ENCODE measurements at regions not wholly inside any gene's neighbourhood (a gene's known extent, or its start where the extent isn't known, plus 50 kb on each side); places are given as distances from the start of the nearest gene placed in this dataset.

DNA sequence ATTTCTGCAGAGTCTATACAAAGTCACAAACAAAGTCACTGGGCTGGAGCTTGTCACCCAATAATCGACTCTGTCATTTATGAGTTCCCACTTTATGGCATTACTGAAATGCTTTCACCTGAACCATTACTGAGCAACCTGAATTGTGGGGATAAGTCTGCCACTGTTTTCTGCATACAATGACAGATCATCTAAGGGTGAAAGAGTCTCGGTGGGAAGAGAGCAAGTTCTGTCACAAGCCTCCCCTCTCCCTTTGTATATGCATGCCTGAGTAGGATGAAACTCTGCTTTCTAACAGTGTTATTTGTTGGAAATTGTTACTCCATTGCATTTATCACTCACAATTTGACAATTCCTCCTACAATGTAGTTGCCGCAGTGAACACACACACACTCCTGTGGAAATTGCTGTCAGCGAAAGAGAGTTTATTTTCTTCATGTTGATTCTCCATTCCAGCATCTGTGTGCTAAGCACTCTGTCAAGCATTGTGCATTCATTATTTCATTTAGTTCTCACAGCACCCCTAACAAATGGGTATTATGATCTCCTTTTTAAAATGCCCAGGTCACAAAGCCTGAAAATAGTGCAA, 1732.4 kb upstream of the CDH6 start:
- TF ChIP-seq, protein P1, sequence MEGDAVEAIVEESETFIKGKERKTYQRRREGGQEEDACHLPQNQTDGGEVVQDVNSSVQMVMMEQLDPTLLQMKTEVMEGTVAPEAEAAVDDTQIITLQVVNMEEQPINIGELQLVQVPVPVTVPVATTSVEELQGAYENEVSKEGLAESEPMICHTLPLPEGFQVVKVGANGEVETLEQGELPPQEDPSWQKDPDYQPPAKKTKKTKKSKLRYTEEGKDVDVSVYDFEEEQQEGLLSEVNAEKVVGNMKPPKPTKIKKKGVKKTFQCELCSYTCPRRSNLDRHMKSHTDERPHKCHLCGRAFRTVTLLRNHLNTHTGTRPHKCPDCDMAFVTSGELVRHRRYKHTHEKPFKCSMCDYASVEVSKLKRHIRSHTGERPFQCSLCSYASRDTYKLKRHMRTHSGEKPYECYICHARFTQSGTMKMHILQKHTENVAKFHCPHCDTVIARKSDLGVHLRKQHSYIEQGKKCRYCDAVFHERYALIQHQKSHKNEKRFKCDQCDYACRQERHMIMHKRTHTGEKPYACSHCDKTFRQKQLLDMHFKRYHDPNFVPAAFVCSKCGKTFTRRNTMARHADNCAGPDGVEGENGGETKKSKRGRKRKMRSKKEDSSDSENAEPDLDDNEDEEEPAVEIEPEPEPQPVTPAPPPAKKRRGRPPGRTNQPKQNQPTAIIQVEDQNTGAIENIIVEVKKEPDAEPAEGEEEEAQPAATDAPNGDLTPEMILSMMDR (IDR thresholded peaks at IDR 0.05) = no peak
- no peak for TF ChIP-seq POLR2A (IDR thresholded peaks at IDR 0.05)
